ENCODE measurements at regions not wholly inside any gene's neighbourhood (a gene's known extent, or its start where the extent isn't known, plus 50 kb on each side); places are given as distances from the start of the nearest gene placed in this dataset.
"Not testable (repeated sequence)": the region's sequence is repeated elsewhere in the genome, so short reads cannot be mapped to it uniquely, and the experiment has no call there.

- no peak for DNase-seq (ENCODE audit: low read depth)
Observed at GRCh38 chr14:56351861-56352260, 227.7 kb upstream of the TMEM260 start.

- no peak for DNase-seq (ENCODE audit: low read depth)
Observed at GRCh38 chr14:56352999-56353398, 226.6 kb upstream of the TMEM260 start.

GRCh38 chr14:56357428-56357827 is 222.2 kb upstream of the TMEM260 start:
- no peak for DNase-seq (ENCODE audit: low read depth)

- DNase-seq (ENCODE audit: low read depth): no peak
Observed at GRCh38 chr14:56358275-56358674, 221.3 kb upstream of the TMEM260 start.

GRCh38 chr14:56358851-56359614 is 220.6 kb upstream of the TMEM260 start:
- DNase-seq (ENCODE audit: low read depth): no peak

GRCh38 chr14:56365663-56366062 is 213.9 kb upstream of the TMEM260 start:
- not testable (repeated sequence) for DNase-seq (ENCODE audit: low read depth)

GRCh38 chr14:56367416-56367815 is 212.2 kb upstream of the TMEM260 start:
- no peak for DNase-seq (ENCODE audit: low read depth)

- no peak for DNase-seq (ENCODE audit: low read depth)
Observed at GRCh38 chr14:56371737-56372136, 207.9 kb upstream of the TMEM260 start.

- DNase-seq (ENCODE audit: low read depth): no peak
Observed at GRCh38 chr14:56374421-56374820, 205.2 kb upstream of the TMEM260 start.

- no peak for DNase-seq (ENCODE audit: low read depth)
Observed at GRCh38 chr14:56378046-56378445, 201.6 kb upstream of the TMEM260 start.

- no peak for DNase-seq (ENCODE audit: low read depth)
Observed at GRCh38 chr14:56378475-56378877, 201.1 kb upstream of the TMEM260 start.

GRCh38 chr14:56379956-56380355 is 199.6 kb upstream of the TMEM260 start:
- DNase-seq (ENCODE audit: low read depth): no peak

GRCh38 chr14:56386024-56386423 is 193.6 kb upstream of the TMEM260 start:
- DNase-seq (ENCODE audit: low read depth): no peak

GRCh38 chr14:56390859-56391258 is 188.7 kb upstream of the TMEM260 start:
- no peak for DNase-seq (ENCODE audit: low read depth)

- no peak for DNase-seq (ENCODE audit: low read depth)
Observed at GRCh38 chr14:56394826-56395530, 184.6 kb upstream of the TMEM260 start.

GRCh38 chr14:56400109-56400825 is 179.3 kb upstream of the TMEM260 start:
- DNase-seq (ENCODE audit: low read depth): no peak

GRCh38 chr14:56412468-56413434 is 166.8 kb upstream of the TMEM260 start:
- no peak for DNase-seq (ENCODE audit: low read depth)

- DNase-seq (ENCODE audit: low read depth): no peak
Observed at GRCh38 chr14:56413721-56414120, 165.9 kb upstream of the TMEM260 start.

GRCh38 chr14:56414236-56414635 is 165.4 kb upstream of the TMEM260 start:
- no peak for DNase-seq (ENCODE audit: low read depth)

- no peak for DNase-seq (ENCODE audit: low read depth)
Observed at GRCh38 chr14:56416213-56416612, 163.4 kb upstream of the TMEM260 start.

- no peak for DNase-seq (ENCODE audit: low read depth)
Observed at GRCh38 chr14:56417173-56417572, 162.4 kb upstream of the TMEM260 start.

GRCh38 chr14:56419750-56420149 is 159.8 kb upstream of the TMEM260 start:
- no peak for DNase-seq (ENCODE audit: low read depth)

Measured in T follicular helper cell (primary cell).